Peyer's patch (tissue), 4 donors: ENCODE measurements at regions not wholly inside any gene's neighbourhood (a gene's known extent, or its start where the extent isn't known, plus 50 kb on each side); places are given as distances from the start of the nearest gene placed in this dataset.

ENCODE experiments used
- CTCF ChIP-seq, 6 experiments: fragments of 450-650 bp in 4 of 6; fragments of 200-600 bp in 2 of 6; sonication (generic) in 1 of 6; IDR thresholded peaks; one replicate each; pipeline ENCODE4 v1.5.1; 2017 to 2019; ENCODE audit warnings: antibody characterized with exemption in 6 of 6, mild to moderate bottlenecking in 3 of 6, moderate library complexity in 1 of 6
- POLR2A ChIP-seq, 2 donors: fragments of 450-650 bp; IDR thresholded peaks; one replicate each; pipeline ENCODE4 v1.5.1; 2017; ENCODE audit warnings: antibody characterized with exemption in 2 of 2, mild to moderate bottlenecking in 2 of 2, moderate library complexity in 2 of 2

DNA sequence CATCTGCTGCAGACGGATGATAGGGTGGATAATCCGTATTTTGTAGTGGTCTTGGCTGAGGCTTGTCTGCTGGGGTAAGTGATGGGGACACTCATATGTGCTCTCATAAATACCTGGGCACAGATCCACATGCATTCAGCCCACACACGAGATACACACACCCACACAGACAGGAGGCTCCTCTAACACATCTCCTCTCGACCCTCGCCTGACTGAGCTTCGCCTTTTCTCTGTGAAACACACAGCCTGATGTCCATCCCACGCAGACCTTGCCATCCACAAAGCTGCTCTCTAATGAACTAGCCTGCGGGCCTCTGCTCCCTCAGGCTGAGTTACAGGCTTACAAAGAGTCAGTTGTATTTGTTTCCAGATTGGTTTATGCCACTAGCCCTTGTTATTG is 96.3 kb upstream of the CSF3R start:
- no peak for TF ChIP-seq CTCF (IDR thresholded peaks at IDR 0.05)
- no peak for TF ChIP-seq POLR2A (IDR thresholded peaks at IDR 0.05)
